ENCODE measurements at regions not wholly inside any gene's neighbourhood (a gene's known extent, or its start where the extent isn't known, plus 50 kb on each side); places are given as distances from the start of the nearest gene placed in this dataset.

DNA sequence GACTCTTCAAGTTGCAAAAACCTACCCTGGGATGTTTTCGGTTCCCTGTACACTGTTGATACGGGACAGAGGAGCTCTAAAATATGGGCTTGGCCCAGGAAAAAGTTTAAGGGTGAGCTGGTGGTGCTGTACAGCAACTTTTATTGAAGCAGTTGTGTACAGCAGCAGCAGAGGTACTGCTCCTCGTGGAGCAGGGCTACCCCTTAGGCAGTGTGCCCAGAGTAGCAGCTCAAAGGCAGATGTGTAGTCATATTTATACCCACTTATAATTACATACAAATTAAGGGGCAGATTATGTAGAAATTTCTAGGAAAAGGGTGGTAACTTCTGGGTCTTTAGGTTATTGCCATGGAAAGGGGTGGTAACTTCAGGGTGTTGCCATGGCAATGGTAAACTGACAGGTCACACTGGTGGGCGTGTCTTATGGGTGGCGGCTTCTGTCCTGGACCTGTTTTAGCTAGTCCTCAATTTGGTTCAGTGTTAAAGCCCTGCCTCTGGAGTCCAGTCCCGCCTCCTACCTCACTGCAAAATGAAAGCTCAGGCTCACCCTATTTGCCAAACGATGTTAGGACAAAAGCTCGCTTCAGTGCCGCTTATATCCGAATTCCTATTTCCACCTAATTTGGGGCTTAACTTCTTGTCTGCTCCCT lies 203.2 kb downstream of the ETAA1 start:
- no peaks in the 10 kb centered on the region for H3K27me3 ChIP-seq
- H3K9me3 ChIP-seq: peaks cover 0 to 16% (median 5%) of the 10 kb centered on the region in 4 donors
- H3K4me3 ChIP-seq: no peak overlapping the region
- H3K4me1 ChIP-seq: no peaks in the 10 kb centered on the region
- H3K36me3 ChIP-seq: no peaks in the 10 kb centered on the region
- WGBS, 2 donors: 80 to 83% methylated on average over 10 of the region's 10 CpGs
- TF ChIP-seq, protein P1, sequence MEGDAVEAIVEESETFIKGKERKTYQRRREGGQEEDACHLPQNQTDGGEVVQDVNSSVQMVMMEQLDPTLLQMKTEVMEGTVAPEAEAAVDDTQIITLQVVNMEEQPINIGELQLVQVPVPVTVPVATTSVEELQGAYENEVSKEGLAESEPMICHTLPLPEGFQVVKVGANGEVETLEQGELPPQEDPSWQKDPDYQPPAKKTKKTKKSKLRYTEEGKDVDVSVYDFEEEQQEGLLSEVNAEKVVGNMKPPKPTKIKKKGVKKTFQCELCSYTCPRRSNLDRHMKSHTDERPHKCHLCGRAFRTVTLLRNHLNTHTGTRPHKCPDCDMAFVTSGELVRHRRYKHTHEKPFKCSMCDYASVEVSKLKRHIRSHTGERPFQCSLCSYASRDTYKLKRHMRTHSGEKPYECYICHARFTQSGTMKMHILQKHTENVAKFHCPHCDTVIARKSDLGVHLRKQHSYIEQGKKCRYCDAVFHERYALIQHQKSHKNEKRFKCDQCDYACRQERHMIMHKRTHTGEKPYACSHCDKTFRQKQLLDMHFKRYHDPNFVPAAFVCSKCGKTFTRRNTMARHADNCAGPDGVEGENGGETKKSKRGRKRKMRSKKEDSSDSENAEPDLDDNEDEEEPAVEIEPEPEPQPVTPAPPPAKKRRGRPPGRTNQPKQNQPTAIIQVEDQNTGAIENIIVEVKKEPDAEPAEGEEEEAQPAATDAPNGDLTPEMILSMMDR (IDR thresholded peaks at IDR 0.05): no peak
- no peak for TF ChIP-seq EP300 (IDR thresholded peaks at IDR 0.05)
- no peak for TF ChIP-seq POLR2A (IDR thresholded peaks at IDR 0.05)
- no peak overlapping the region for H3K27ac ChIP-seq
- DNase-seq (ENCODE audit: low spot score in 2 of 2): no peak

DNA sequence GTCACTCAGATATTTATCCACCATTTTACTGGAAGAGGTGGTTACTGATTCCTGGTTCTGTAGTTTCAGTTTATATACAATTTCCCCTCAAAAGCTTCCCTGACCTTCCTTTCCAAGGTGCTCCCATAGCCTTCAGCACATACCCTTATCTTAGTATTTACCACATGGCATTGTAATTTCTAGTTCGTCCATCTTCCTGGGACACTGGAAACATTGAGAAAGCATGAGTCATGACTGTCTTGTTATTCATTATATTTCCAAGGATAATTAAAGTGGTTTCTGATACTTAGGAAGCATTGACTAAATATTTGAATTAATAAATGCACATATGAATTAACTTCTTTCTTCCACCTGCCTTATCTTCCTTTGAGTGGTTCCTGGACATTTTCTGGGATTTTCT lies 203.8 kb downstream of the ETAA1 start:
- Histone ChIP-seq H3K27ac (no peak overlapping the region), H3K27me3 (no peaks in the 10 kb centered on the region), H3K36me3 (no peaks in the 10 kb centered on the region), H3K4me3 (no peak overlapping the region), H3K4me1 (no peaks in the 10 kb centered on the region), H3K9me3 (peaks cover 0 to 16% (median 3%) of the 10 kb centered on the region in 4 donors)
- TF ChIP-seq POLR2A (IDR thresholded peaks at IDR 0.05) (no peak), EP300 (IDR thresholded peaks at IDR 0.05) (no peak)
- TF ChIP-seq, protein P1 (IDR thresholded peaks at IDR 0.05): no peak
- no peak for DNase-seq (ENCODE audit: low spot score in 2 of 2)
- 62 to 75% methylated on average over 1 of the region's 1 CpG for WGBS, 2 donors

- no peak overlapping the region for H3K27ac ChIP-seq
- DNase-seq (ENCODE audit: low spot score in 2 of 2): no peak
- H3K4me1 ChIP-seq: no peaks in the 10 kb centered on the region
- 95% methylated on average over 1 of the region's 1 CpG for WGBS, 2 donors
- H3K27me3 ChIP-seq: no peaks in the 10 kb centered on the region
- peaks cover 0 to 6% (median 0%) of the 10 kb centered on the region in 4 donors for H3K9me3 ChIP-seq
- no peak overlapping the region for H3K4me3 ChIP-seq
- TF ChIP-seq POLR2A (IDR thresholded peaks at IDR 0.05): no peak
- no peak for TF ChIP-seq EP300 (IDR thresholded peaks at IDR 0.05)
- TF ChIP-seq, protein P1 (IDR thresholded peaks at IDR 0.05): no peak
- H3K36me3 ChIP-seq: no peaks in the 10 kb centered on the region
These were observed 207.2 kb downstream of the ETAA1 start for GRCh38 chr2:67604360-67604759.

DNA sequence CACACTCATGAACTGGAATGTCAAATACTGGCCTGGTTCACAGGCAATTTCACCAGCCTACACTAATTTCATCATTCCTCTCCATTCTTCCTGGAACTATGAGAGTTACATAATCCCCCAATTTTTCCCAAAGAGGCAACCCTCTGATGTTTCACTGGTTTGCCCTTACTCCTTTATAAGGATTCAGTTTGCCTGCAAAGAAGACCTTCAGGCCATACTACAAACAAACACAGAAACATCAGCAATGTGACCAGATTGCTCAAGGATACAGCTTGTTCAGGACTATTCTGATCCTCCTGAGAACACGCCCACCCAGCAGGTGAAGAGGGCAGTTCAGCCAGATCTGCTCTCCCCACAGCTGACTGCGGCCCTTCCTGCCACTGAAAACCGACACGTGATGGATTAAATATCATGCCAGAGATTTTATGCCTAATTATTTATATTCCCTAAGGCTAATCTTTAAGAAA lies 215.5 kb downstream of the ETAA1 start:
- WGBS, 2 donors: 66 to 77% methylated on average over 4 of the region's 4 CpGs
- Histone ChIP-seq H3K36me3 (no peaks in the 10 kb centered on the region), H3K4me1 (no peaks in the 10 kb centered on the region), H3K27ac (no peak overlapping the region), H3K9me3 (peaks cover 0 to 6% (median 0%) of the 10 kb centered on the region in 4 donors), H3K4me3 (no peak overlapping the region), H3K27me3 (no peaks in the 10 kb centered on the region)
- DNase-seq (ENCODE audit: low spot score in 2 of 2): no peak
- TF ChIP-seq POLR2A (IDR thresholded peaks at IDR 0.05) (no peak), EP300 (IDR thresholded peaks at IDR 0.05) (peak in 1 of 2 donors; percentile 59)
- TF ChIP-seq, protein P1 (IDR thresholded peaks at IDR 0.05): no peak

- Histone ChIP-seq H3K4me1 (no peaks in the 10 kb centered on the region), H3K36me3 (no peaks in the 10 kb centered on the region), H3K9me3 (peaks cover 0 to under 1% (median 0%) of the 10 kb centered on the region in 4 donors), H3K4me3 (no peak overlapping the region), H3K27ac (no peak overlapping the region), H3K27me3 (no peaks in the 10 kb centered on the region)
- no peak for DNase-seq (ENCODE audit: low spot score in 2 of 2)
- no peak for TF ChIP-seq EP300 (IDR thresholded peaks at IDR 0.05)
- TF ChIP-seq POLR2A (IDR thresholded peaks at IDR 0.05): no peak
- TF ChIP-seq, protein P1 (IDR thresholded peaks at IDR 0.05): no peak
- WGBS, 2 donors: 75 to 82% methylated on average over 1 of the region's 1 CpG
These were observed 216.1 kb downstream of the ETAA1 start for GRCh38 chr2:67613227-67613626.

Data from tibial nerve (tissue), 4 donors.